Lower leg skin (tissue), 3 donors: ENCODE measurements at regions not wholly inside any gene's neighbourhood (a gene's known extent, or its start where the extent isn't known, plus 50 kb on each side); places are given as distances from the start of the nearest gene placed in this dataset.

ENCODE experiments used
- CTCF ChIP-seq, 3 donors: fragments of 450-650 bp; IDR thresholded peaks; one replicate each; pipeline ENCODE4 v1.5.1; 2016; ENCODE audit warnings: antibody characterized with exemption in 3 of 3, mild to moderate bottlenecking in 3 of 3, moderate library complexity in 2 of 3
- POLR2A ChIP-seq, 2 donors: fragments of 450-650 bp; IDR thresholded peaks; one replicate each; pipeline ENCODE4 v1.6.1; 2016 to 2017; ENCODE audit warnings: antibody characterized with exemption in 2 of 2, mild to moderate bottlenecking in 1 of 2, moderate library complexity in 1 of 2

- TF ChIP-seq CTCF (IDR thresholded peaks at IDR 0.05) (no peak), POLR2A (IDR thresholded peaks at IDR 0.05) (no peak)
Observed at GRCh38 chr18:56121669-56122068, 516.7 kb downstream of the TXNL1 start.
